Tibial nerve (tissue), 3 donors: ENCODE measurements at regions not wholly inside any gene's neighbourhood (a gene's known extent, or its start where the extent isn't known, plus 50 kb on each side); places are given as distances from the start of the nearest gene placed in this dataset.

Experiments used
- POLR2A ChIP-seq, 2 donors: fragments of 450-650 bp; IDR thresholded peaks; one replicate each; pipeline ENCODE4 v1.6.1; 2017; ENCODE audit warnings: antibody characterized with exemption in 2 of 2, mild to moderate bottlenecking in 2 of 2, moderate library complexity in 2 of 2
- TF ChIP-seq, protein P1 (sequence below), 5 experiments: fragments of 200-600 bp in 3 of 5; fragments of 450-650 bp in 2 of 5; sonication (generic) in 3 of 5; IDR thresholded peaks; one replicate each; pipeline ENCODE4 v1.5.1; 2016 to 2019; ENCODE audit warnings: antibody characterized with exemption in 5 of 5, mild to moderate bottlenecking in 3 of 5, moderate library complexity in 2 of 5

DNA sequence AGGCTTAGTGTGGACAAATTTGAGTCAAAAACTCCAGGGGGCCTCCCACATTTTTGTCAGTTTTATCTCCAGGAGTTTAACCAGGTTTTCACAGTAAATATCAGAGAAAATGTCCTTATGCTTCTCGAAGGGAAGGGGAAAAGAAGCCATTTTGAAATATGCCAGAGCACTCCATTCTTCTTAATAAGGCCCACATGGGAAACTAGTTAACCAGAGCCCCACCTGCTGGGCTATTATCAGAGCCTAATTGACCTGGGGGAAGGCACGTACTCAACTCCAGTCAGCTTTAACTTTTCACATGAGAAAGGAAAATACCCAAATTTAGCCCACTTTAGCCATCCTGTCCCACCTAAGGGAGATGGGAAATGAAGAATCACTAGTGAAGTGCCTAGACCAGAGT is 296.3 kb downstream of the PTBP2 start:
- TF ChIP-seq, protein P1, sequence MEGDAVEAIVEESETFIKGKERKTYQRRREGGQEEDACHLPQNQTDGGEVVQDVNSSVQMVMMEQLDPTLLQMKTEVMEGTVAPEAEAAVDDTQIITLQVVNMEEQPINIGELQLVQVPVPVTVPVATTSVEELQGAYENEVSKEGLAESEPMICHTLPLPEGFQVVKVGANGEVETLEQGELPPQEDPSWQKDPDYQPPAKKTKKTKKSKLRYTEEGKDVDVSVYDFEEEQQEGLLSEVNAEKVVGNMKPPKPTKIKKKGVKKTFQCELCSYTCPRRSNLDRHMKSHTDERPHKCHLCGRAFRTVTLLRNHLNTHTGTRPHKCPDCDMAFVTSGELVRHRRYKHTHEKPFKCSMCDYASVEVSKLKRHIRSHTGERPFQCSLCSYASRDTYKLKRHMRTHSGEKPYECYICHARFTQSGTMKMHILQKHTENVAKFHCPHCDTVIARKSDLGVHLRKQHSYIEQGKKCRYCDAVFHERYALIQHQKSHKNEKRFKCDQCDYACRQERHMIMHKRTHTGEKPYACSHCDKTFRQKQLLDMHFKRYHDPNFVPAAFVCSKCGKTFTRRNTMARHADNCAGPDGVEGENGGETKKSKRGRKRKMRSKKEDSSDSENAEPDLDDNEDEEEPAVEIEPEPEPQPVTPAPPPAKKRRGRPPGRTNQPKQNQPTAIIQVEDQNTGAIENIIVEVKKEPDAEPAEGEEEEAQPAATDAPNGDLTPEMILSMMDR (IDR thresholded peaks at IDR 0.05): no peak
- TF ChIP-seq POLR2A (IDR thresholded peaks at IDR 0.05): no peak
